ENCODE measurements at regions not wholly inside any gene's neighbourhood (a gene's known extent, or its start where the extent isn't known, plus 50 kb on each side); places are given as distances from the start of the nearest gene placed in this dataset.

DNA sequence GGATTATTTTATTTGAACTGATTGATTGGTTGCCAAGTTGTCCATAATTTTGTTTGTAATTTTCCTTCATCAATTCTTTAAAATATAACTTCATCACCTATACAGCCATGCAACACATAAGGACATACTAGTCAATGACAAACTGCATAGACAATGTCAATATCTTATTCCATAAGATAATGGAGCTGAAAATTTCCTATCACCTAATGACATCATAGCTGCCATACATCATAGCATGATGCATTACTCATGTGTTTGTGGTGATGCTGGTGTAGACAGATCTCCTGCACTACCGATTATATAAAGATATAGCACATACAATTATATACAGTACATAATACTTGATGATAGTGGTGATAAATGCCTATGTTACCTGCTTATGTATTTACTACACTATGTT, 369.8 kb upstream of the NT5C1B start:
- H3K4me3 Mint-ChIP-seq (ENCODE audit: low read depth, unreplicated experiment), result no peak overlapping the region
- no TSS peak for BruUV-seq (replicated peaks)
- H3K9me3 Mint-ChIP-seq (ENCODE audit: low read depth, unreplicated experiment), result no peaks in the 10 kb centered on the region
- no peaks in the 10 kb centered on the region for H3K27me3 Mint-ChIP-seq (ENCODE audit: unreplicated experiment)
- TF ChIP-seq CTCF (IDR thresholded peaks at IDR 0.05; ENCODE audit: unreplicated experiment), result no peak
- CTCF ChIA-PET, result interaction anchor here (0.6 kb wide), 1 partner anchor 858 kb away, joined by 4 read pairs; no protein-coding TSS in a partner anchor
- no peaks in the 10 kb centered on the region for H3K36me3 Mint-ChIP-seq (ENCODE audit: insufficient read depth, unreplicated experiment)
- no peak overlapping the region for H3K27ac Mint-ChIP-seq (ENCODE audit: unreplicated experiment)
- DNase-seq, result no peak
- H3K4me1 Mint-ChIP-seq (ENCODE audit: low read depth, unreplicated experiment), result no peaks in the 10 kb centered on the region
- intact Hi-C loops (cut with micrococcal nuclease; ENCODE audit: unreplicated experiment), result no loop called here

DNA sequence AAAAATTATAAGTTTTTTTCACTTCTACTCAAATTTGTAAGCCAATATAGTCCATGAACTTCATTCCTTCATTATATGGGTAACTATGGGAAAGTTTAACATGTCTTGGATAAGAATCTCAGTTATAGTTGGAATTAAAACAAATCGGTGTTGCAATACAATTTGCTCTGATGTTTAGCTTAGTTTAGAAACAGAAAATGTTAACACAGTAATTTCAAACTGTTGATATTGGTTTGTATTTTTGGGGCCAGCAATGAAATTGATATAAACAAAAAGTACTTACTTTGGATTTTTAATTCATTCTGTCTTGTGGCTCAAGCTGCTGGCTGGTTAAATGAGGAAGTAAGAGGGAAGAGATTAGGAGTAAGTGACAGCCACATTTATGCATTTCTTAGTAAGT, 368.5 kb upstream of the NT5C1B start:
- CTCF ChIA-PET, result no interaction called here
- TF ChIP-seq CTCF (IDR thresholded peaks at IDR 0.05; ENCODE audit: unreplicated experiment), result no peak
- no peak for DNase-seq
- intact Hi-C loops (cut with micrococcal nuclease; ENCODE audit: unreplicated experiment), result no loop called here
- BruUV-seq (replicated peaks), result no TSS peak
- H3K27ac Mint-ChIP-seq (ENCODE audit: unreplicated experiment), result no peak overlapping the region
- no peaks in the 10 kb centered on the region for H3K4me1 Mint-ChIP-seq (ENCODE audit: low read depth, unreplicated experiment)
- H3K4me3 Mint-ChIP-seq (ENCODE audit: low read depth, unreplicated experiment), result no peak overlapping the region
- no peaks in the 10 kb centered on the region for H3K36me3 Mint-ChIP-seq (ENCODE audit: insufficient read depth, unreplicated experiment)
- no peaks in the 10 kb centered on the region for H3K9me3 Mint-ChIP-seq (ENCODE audit: low read depth, unreplicated experiment)
- no peaks in the 10 kb centered on the region for H3K27me3 Mint-ChIP-seq (ENCODE audit: unreplicated experiment)

- Mint-ChIP-seq H3K4me1 (ENCODE audit: low read depth, unreplicated experiment) (no peaks in the 10 kb centered on the region), H3K27ac (ENCODE audit: unreplicated experiment) (no peak overlapping the region)
These were observed 361.0 kb upstream of the NT5C1B start for GRCh38 chr2:18950361-18950851.

GRCh38 chr2:18949871-18950270, 360.5 kb upstream of the NT5C1B start:
- BruUV-seq (replicated peaks), result no TSS peak
- no peaks in the 10 kb centered on the region for H3K27me3 Mint-ChIP-seq (ENCODE audit: unreplicated experiment)
- no peak for TF ChIP-seq CTCF (IDR thresholded peaks at IDR 0.05; ENCODE audit: unreplicated experiment)
- H3K4me3 Mint-ChIP-seq (ENCODE audit: low read depth, unreplicated experiment), result no peak overlapping the region
- H3K27ac Mint-ChIP-seq (ENCODE audit: unreplicated experiment), result no peak overlapping the region
- no peaks in the 10 kb centered on the region for H3K9me3 Mint-ChIP-seq (ENCODE audit: low read depth, unreplicated experiment)
- no peak for DNase-seq
- CTCF ChIA-PET, result no interaction called here
- intact Hi-C loops (cut with micrococcal nuclease; ENCODE audit: unreplicated experiment), result no loop called here
- no peaks in the 10 kb centered on the region for H3K36me3 Mint-ChIP-seq (ENCODE audit: insufficient read depth, unreplicated experiment)
- H3K4me1 Mint-ChIP-seq (ENCODE audit: low read depth, unreplicated experiment), result no peaks in the 10 kb centered on the region

More at GRCh38 chr2:18950361-18950851, 361.0 kb upstream of the NT5C1B start:
- TF ChIP-seq CTCF (IDR thresholded peaks at IDR 0.05; ENCODE audit: unreplicated experiment), result no peak
- Mint-ChIP-seq H3K9me3 (ENCODE audit: low read depth, unreplicated experiment) (no peaks in the 10 kb centered on the region), H3K4me3 (ENCODE audit: low read depth, unreplicated experiment) (no peak overlapping the region), H3K27me3 (ENCODE audit: unreplicated experiment) (no peaks in the 10 kb centered on the region), H3K36me3 (ENCODE audit: insufficient read depth, unreplicated experiment) (no peaks in the 10 kb centered on the region)
- DNase-seq, result no peak
- BruUV-seq (replicated peaks), result no TSS peak
- intact Hi-C loops (cut with micrococcal nuclease; ENCODE audit: unreplicated experiment), result no loop called here
- CTCF ChIA-PET, result no interaction called here

Data from Calu3 (cell line).